Iris pigment epithelial cell (primary cell): ENCODE measurements at regions not wholly inside any gene's neighbourhood (a gene's known extent, or its start where the extent isn't known, plus 50 kb on each side); places are given as distances from the start of the nearest gene placed in this dataset.

Source experiments
- DNase-seq: peaks from one replicate; pipeline ENCODE4 v3.0.0-alpha.2; 2011; ENCODE audit warnings: low read depth

GRCh38 chr13:80235967-80236302, 105.0 kb downstream of the SPRY2 start:
- DNase-seq, result no peak

- DNase-seq, result peak; percentile 70
Observed at GRCh38 chr13:80235166-80235966, 105.6 kb downstream of the SPRY2 start.

DNA sequence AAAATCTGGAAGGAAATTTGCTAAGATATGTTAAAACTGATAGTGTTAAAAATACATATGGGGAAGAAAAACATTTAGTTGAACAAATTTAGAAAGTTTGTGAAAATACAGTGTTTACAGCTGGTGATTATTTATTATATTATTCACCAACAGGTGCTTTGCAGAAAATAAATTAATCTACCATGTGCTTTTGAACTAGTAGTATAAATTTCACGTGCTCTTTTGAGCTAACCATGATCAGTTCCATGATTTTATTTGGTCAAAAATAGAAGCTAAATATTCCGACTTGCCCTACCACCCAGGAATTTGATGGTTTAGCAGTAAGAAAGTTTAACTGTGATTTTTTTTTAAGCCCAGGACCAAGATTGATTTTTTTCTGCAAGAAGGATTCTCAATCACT, 113.3 kb downstream of the SPRY2 start:
- no peak for DNase-seq

DNA sequence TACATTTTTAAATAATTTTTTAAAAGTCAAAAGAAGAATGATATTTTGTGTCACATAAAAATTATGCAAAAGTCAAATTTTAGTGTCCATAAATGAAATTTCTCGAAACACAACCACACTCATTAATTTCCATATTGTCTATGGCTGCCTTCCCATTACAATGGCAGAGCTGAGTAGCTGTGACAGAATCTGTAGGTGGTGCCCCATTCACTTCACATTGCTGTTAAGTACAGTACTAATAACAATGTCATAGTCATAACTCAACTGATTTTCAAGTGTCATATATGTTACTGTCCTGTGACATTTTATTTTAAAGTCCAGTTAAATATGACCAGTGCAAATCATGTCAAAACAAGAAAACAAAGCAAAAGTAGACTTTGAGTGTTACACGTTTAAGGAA, 114.3 kb downstream of the SPRY2 start:
- DNase-seq, result no peak

DNA sequence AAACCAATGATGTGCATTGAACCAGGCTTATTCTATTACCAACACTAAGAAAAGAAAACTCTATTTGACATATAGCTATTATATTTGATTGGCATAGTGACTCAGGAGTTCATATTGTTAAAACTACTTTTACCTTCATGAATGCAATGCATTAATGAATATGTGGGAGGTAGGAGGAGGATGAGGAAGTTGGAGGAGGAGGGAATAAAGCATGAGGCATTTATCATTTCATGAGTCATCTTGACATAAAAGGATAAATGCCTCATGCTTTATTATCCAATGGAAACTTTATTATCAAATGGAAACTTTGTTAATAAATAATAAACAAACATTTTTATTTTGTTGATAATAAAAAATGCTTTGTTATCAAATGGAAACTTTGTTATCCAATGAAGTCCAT, 116.5 kb downstream of the SPRY2 start:
- DNase-seq, result peak; percentile 54

GRCh38 chr13:80217614-80218456, 123.1 kb downstream of the SPRY2 start:
- DNase-seq, result peak; percentile 86

GRCh38 chr13:80215368-80215767, 125.6 kb downstream of the SPRY2 start:
- peak; percentile 85 for DNase-seq

DNA sequence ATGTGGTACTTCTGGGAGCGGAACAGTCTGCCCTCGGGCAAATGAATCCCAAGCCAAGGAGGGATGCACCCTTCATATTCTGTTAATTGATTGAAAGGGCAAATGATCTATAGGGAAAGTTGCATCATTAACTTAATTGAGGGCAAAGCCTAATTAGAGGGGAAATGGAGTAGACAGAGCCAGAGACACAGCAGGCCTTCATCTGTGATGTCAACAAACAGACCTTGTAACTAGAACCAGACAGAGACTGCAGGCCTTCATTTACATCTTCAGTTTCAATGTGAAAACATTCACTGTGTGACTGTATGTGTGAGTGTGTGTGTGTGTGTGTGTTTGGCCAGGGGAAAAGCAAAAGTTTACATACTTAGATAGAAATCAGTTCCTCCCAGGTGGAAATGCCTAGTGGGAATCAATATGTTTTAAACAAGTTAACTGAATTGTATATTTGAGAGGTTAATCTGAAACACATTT, 126.4 kb downstream of the SPRY2 start:
- DNase-seq, result peak; percentile 63

DNA sequence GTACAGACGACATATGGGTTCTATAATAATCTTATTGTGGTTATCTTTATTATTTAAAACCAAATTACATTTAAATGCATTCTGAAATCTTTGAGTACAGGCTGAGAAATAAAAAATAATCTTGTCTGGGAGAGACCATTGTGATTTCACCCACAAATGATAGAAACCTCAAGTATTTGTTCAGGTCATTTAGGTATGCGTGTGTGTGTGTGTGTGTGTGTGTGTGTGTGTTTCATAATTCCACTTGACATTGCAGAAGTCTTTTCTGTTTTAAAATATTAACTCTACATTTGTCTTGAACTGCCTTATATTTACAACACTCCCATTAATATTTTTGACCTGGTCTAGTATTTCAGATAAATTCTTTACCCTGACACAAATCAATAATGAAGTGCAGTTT, 126.9 kb downstream of the SPRY2 start:
- DNase-seq, result peak; percentile 36

GRCh38 chr13:80213201-80213600, 127.7 kb downstream of the SPRY2 start:
- DNase-seq, result no peak

DNA sequence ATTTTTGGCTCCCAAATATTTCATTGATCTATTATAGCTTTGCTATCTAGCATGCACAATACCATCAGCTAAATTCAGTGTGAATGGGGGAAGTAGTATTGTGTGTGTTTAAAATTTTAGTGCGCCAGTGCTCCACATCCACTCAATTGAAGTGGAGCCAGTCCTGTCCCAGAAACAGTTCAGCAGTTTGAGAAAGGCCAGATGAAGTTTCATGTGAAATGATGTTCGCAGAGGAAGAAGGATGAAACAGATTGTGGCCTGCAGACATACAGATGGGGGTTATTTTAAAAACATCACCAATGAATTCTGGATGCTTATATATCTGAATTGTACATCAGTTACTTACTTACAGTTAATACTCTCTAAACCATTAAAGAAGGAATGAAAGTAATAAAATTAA, 129.4 kb downstream of the SPRY2 start:
- DNase-seq, result no peak

DNA sequence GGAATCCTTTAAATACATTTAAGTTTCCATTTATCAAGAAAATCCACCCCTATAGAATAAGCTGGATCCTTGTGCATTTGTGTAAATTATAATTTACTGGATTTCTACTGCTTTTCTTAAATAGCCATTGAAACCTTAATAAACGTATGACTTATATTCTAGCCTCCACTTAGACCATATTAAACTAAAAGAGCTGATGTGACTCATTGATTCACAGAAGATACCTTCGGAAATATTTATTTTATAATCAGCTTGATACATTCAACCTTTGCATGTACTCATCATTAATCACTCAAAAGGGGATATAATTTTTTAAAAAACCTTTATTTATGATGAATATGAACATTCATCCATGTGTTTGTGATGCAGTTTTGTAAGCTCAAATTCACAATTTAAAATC, 136.3 kb downstream of the SPRY2 start:
- peak; percentile 19 for DNase-seq

DNA sequence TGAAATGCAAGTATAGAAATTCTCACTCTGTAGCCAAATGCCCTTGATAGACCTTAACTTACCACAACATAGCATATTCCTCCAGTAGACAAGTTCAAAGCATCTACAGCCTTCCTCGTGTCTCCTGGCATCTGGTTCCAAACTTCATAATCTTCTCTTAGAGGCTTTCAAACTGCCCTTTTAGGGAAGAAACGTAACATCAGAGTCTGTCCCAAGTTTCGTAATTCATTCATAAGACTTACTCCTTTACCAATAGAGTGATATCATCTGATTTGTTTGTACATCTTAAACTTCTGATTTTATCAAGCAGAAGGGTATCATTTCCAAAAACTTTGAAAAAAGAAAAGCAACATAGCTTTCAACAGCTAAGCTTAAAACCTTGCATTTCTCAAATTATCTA, 137.4 kb downstream of the SPRY2 start:
- DNase-seq, result peak; percentile 27

DNA sequence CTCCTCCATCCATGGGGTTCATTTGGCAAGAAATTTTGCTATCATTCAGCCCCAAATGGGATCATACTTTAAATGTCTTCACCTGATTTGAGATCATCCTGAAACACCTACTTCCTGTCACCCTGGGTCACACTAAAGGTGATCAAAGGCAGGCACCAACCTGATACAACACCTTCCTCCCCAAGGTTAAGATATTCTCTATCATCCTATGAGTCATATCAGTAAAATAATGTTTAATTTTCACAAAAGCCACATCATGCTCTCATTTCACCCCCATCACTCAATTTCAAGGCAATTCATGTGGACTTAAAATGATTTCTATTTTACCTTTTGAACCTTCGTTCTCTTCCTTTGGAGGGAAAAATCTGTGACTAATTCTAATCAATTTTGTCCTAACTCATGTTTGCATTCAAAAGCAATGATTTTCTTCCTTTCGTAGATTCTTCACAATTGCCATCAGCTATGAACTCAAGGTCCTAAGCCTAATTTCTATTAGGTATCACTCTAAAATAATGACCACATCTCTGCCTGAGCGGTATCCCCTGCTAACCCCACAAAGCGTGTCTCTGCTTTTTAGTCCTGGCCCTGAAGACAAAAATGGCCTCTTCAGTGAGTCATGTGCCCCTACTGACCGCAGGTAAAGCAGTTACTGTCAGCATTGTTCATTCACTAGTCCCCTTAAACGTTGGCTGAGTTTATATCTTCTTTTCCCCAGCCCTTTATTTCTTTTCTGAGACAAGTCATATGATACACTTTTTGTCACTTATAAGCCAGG, 139.0 kb downstream of the SPRY2 start:
- no peak for DNase-seq

DNA sequence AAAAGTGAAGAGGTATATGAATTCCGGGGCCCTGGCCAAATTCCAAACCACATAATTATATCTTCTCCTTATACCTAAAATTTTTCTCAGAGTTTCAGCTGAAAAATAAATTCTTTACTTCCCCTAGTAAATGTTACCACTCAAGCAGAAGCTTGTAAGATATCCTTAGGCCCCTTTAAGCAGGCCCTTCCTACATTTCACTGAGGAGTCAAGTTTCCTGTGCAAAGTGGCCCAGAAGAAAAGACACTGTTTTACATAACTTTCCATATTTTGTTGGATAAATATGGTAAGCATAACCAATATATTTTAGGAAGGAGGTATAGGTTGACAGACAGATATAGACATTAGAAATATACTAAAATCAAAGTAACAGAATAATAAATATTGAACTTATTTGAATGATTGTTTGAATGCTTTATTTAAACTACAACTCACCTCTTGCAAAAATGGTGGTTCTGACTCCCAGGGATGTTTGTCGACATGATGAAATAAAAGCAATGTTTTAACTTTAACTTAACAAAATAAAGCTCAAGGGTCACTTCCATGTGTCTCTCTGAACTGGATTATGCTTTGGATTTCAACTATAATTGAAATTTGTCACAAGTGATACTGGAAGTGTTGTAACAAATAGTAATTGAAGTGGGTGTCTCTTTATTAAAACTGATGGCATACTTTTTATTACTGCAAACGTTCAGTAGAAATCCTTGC, 141.2 kb downstream of the SPRY2 start:
- DNase-seq, result no peak

GRCh38 chr13:80199067-80199466, 141.9 kb downstream of the SPRY2 start:
- DNase-seq, result no peak

GRCh38 chr13:80196756-80197155, 144.2 kb downstream of the SPRY2 start:
- no peak for DNase-seq

DNA sequence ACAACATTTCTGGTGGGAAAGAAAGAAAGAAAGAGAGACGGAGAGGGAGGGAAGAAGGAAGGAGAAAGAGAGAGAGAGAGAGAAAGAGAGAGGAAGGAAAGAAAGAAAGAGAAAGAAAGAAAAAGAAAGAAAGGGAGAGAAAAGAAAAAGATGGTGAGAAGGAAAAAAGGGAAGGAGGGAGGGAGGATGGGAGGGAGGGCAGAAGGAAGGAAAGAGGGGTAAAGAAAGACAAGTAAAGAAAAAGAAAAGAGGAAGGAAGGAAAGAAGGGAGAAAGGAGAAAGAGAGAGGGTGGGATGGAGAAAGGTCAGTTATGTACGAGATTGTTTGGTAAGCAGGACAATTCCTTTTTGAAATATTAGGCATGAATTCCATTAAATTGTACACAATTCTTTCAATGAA, 145.3 kb downstream of the SPRY2 start:
- no peak for DNase-seq

DNA sequence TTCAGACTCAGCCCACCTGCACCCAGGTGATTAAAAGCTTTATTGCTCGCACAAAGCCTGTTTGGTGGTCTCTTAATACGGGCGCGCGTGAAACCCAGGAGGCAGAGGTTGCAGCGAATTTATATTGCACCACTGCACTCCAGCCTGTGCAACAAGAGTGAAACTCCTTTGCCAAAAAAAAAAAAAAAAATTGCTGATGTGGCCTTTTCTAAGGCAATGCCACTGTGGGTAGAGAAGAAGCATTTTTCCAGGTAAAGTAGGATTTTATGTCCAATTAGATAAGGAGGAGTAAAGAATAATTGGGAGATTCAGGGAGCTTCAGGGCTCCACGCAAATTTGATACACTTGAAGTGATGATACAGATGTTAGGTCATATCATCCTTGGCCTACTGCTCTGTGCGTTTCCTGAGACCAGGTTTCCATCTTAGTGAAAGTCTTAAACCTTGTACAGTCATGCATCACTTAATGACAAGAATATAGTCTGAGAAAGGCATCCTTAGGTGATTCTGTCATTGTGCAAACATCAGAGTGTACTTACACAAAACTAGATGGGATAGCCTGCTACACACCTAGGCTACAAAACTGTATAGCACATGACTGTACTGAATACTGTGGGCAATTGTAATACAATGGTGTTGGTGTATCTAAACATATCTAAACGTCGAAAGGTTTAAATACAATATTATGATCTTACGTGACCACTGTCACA, 150.9 kb downstream of the SPRY2 start:
- DNase-seq, result no peak

- DNase-seq, result no peak
Observed at GRCh38 chr13:80180740-80181355, 160.1 kb downstream of the SPRY2 start.

DNA sequence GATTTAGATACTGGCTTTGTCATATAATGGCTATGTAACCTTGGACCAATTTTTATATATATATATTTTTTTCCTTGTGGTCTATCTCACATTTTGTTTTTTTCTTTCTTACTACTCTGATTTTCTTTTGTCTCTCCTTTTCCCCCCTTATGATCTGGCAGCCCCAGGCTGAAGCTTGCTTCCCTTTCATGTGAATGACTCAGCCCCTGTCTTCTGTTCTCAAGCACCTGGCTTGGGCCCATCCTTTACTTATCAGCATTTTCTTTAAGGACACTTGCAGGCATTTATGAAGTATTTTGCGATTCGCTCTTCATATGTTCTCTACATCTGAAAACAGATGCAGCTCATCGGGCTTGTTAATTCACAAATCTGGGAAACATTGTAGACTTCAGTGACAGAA, 163.6 kb downstream of the SPRY2 start:
- peak; percentile 7 for DNase-seq
